HG02571 (cell line): ENCODE measurements at regions not wholly inside any gene's neighbourhood (a gene's known extent, or its start where the extent isn't known, plus 50 kb on each side); places are given as distances from the start of the nearest gene placed in this dataset.

ENCODE experiments used
- ATAC-seq: cut with Tn5 transposase; IDR thresholded peaks from one replicate; pipeline ENCODE4 v1.9.1; 2021; ENCODE audit warnings: mild to moderate bottlenecking, moderate library complexity; ENCODE audit not compliant: unreplicated experiment

GRCh38 chr3:151935446-151935845 lies 62.0 kb downstream of the SUCNR1 start:
- no peak for ATAC-seq

- ATAC-seq: no peak
Observed at GRCh38 chr3:151940481-151940880, 67.0 kb downstream of the SUCNR1 start.

DNA sequence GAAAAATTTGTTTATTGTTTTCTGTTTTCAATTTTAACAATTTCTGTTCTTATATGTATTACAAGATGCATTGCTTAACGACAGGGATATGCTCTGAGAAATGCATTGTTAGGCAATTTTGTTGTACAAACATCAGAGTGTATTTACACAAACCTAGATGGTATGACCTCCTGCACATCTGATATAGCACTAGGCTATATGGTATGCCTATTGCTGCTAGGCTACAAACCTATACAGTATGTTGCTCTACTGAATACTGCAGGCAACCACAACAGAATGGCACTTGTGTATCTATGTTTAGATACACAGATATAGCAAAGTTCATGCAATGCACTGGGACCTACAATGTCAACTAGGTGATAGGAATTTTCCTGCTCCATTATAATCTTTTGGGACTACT lies 70.1 kb downstream of the SUCNR1 start:
- no peak for ATAC-seq

DNA sequence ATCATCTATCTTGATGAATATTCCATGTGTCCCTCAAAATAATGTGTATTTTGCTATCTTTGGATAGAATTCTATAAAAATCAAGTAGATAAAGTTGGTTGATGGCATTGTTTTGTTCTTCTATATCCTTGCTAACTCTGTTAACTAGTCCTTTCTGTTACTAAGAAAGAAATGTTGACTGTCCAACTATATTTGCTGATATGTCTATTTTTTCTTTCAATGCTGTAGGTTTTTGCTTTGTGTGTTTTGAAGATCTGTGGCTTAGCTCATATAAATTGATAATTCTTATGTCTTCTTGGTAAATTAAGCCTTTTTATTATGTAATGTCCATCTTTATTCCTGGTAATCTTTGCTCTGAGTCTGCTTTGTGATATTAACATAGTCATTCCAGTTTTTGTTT lies 70.9 kb downstream of the SUCNR1 start:
- ATAC-seq: no peak

GRCh38 chr3:151946606-151947005 lies 73.2 kb downstream of the SUCNR1 start:
- no peak for ATAC-seq

DNA sequence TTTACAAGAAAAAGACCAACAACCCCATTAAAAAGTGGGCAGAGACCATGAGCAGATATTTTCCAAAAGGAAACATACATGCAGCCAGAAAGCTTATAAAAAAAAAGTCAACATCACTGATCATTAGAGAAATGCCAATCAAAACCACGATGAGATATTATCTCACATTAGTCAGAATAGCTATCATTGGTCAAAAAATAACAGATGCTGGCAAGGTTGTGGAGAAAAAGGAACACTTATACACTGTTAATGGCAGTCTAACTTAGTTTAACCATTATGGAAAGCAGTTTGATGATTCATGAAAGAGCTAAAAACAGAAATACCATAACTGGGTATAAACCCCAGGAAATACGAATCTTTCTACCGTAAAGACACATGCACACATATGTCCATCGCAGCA lies 76.3 kb downstream of the SUCNR1 start:
- ATAC-seq: no peak

DNA sequence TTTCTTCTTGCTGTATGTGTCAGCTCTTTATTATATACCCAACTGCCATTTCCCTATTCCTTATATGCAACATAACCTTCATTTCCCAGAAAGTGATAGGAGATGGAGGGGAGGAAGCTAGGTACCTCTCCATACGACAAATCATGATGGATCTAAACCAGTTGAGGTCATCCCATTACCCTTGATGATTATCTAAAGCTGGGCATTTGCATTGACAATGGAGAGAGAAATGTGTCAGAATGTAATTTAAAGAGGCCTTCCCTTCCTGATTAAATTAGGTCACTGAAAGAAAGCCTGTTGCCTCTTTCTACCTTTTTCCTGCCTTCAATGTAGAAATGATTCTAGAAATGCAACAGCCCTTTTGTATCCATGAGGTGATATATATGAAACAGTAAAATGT lies 81.9 kb downstream of the SUCNR1 start:
- ATAC-seq: no peak

DNA sequence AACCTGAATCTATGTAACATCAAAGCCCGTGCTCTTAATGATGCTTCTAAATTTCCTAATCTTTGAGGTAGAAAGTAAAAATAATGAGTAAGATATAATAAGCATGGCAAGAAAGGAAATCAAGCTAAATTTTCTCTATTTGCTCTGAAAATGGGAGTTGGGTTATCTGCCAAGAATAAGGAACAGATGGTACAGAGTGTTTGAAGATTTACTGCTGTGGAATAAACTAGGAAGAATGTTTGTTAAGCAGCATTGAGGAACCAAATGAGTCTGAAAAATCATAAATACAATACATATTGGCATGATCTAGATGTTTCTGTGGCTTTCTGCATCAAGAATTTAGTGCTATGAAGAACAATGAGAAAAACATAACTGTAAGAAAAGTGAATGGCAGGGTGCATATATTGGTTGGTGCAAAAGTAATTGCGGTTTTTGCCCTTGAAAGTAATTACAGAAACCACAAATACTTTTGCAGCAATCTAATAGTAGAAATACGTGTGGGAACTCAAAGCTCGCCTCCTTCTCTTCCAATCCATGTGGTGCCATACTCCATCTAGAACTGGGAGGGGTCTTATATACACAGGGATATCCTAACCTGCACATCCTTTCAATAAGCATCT lies 87.6 kb downstream of the SUCNR1 start:
- no peak for ATAC-seq

GRCh38 chr3:151962352-151962751 lies 88.9 kb downstream of the SUCNR1 start:
- ATAC-seq: no peak

DNA sequence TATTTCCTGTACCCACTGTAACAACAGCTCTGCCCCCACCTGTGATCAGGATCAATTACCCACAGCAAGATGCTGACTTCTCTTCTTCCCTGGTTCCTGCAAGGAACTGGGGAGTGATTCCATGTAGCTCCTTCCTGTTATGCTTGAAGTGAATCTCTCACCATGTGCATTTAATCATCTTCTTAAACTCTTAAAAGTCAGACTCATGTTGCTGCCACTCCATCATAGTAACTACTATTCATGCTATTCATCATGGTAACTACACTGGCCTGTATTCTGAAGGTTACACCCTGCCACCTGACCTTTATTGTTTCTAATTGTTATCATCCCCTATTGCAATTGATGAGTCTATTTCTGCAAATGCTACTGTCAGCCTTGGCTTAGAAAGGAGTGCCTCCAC lies 89.5 kb downstream of the SUCNR1 start:
- ATAC-seq: no peak

GRCh38 chr3:151964743-151965142 lies 91.3 kb downstream of the SUCNR1 start:
- no peak for ATAC-seq

DNA sequence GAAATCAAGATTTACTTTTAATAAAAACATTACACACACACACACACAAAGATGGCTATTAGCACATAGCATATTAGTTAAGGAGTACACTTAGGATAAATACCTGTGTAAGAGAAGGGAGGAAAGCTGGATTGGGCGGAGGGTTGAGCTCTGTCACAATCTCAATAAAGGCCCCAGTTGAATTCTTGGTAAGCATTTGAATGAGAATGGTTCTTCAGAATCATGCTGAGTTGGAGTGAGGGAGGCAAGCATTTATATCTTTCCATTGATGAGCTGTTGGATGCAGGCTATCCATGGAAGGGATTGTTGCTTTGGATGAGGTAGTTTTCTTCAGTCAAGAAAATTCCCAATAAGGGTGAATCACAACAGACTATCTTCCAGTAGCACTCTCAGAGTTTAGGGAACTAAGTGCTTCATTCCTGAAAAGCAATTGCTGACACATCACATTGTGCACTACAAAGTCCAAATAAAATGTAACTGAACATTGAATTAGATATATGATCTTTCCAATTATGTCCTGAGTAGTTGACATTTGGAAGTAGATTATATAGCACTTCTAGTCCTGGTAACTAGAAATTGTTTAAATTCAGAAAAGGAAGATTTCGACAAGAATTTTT lies 95.7 kb downstream of the SUCNR1 start:
- no peak for ATAC-seq

- ATAC-seq: no peak
Observed at GRCh38 chr3:151971814-151972579, 98.6 kb downstream of the SUCNR1 start.

DNA sequence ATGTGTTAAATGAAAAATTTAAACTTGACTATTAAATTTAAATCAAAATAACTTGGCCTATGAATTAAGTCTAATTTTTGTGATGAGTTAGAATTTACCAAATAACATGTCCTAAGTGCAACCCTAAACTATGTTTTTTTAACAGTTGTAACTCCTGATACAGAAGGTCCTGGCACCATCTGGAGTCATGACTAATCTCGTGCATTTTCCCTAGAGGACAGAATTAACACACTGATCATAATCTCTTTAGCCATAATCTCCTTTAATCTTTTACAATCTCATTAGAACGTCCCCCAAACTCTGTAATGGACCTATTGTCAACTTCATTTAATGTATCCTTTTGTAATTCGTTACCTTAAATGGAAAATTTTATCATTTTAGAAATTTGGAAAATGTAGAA lies 100.6 kb downstream of the SUCNR1 start:
- ATAC-seq: no peak

DNA sequence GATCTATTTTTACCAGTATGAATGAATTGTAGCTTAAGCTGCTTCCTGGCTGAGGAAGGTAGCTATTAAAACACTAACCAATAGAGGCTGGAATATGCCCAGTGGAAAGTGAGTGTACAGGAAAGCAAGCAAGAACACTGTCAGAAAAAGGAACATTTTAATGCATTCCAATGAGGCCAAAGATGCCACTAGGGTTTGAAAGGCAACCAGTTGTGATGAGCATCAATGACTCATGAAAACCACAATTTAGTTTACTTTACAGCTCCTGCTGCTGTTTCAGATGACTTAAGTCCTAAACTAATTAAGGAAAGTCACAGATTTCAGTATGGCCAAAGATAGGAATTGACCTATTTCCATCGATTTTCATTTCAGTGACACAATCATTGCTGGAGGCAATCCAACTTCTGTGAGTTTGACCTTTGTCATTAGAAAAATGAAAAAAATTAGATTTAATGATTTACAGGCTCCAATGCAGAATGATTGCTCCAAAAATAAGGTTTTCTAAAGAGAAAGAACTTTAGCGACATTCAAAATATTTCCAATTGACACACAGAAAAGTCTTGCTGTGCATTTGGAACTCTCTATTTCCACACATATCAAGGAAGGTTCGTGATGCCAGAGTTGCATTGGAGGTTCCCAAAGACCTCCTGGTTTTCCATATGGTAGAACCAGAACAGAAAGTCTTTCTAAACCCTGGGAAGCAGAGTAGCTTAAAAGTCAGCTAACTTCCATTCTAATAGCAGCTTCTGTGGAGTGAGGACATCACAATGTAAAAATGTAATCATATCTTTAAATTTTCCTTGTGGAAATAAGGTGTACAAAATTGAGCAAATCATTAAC lies 103.0 kb downstream of the SUCNR1 start:
- ATAC-seq: no peak

DNA sequence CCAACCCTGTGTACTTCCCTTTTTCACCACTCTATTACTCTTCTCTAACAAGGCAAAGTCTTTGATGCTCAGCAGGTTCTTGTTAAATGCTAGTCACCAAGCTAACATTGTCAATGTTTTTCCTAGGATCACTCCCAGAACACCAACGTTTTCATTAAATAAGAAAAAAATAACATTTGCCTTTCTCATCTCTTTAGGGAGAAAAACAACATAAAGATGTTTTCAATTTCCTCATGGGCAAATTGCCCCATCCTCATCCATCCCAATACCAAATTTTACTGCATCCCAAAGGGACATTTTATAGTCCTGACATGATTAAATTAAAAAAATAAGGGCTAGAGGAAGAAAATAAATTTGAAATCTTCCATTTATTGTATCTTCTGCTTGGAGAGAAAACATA lies 106.5 kb downstream of the SUCNR1 start:
- no peak for ATAC-seq

DNA sequence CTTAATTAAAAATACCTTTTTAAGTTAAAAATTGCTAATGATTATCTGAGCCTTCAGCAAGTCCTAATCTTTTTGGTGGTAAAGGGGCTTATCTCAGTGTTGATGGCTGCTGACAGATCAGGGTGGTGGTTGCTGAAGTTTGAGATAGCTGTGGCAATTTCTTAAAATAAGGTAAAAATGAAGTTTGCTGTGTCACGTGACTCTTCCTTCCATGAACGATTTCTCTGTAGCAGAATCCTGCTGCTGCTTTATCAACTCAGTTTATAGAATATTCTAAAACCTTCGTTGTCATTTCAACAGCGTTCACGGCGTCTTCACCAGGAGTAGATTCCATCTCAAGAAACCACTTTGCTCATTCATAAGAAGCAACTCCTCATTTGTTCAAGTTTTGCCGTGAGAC lies 110.1 kb downstream of the SUCNR1 start:
- no peak for ATAC-seq

GRCh38 chr3:151985787-151986430 lies 112.5 kb downstream of the SUCNR1 start:
- ATAC-seq: no peak

GRCh38 chr3:151987893-151988292 lies 114.5 kb downstream of the SUCNR1 start:
- no peak for ATAC-seq

DNA sequence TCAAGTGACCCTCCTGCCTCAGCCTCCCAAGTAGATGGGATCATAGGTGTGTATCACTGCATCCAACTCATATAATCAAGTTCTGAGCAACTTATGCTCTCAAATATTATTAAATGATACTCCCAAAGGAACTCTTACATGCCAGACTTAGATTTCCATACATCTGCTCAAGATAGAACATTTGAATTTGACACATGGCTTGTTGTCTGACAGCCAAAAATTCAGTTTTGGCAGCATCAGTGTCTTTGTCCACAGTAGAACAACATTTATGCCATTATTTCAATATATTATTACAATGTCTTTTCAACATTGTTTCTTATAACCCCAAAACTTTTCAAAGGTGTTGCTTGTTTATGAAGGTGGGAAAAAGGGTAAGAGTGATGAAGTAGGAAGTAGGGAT lies 116.2 kb downstream of the SUCNR1 start:
- no peak for ATAC-seq
